ENCODE measurements at regions not wholly inside any gene's neighbourhood (a gene's known extent, or its start where the extent isn't known, plus 50 kb on each side); places are given as distances from the start of the nearest gene placed in this dataset.

DNA sequence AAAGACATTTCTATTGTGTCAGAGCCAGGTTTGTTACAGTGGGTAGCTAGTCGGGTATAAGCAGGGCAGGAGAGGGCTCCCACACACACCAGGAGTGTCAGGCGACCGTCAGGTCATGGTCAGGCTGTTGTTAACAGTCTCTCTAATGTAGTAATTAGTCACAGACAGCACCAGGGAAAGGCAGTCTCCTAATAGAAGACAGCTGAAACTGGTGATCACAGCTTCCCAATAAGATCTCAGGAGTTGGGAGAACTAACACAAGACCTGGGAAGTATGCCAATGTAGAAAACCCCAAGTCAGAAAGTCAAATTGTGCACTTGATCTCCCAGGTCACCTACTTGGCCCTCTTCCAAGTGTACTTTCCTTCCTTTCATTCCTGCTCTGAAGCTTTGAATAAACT is 53.0 kb upstream of the GPR6 start:
- DNase-seq (no peak), ATAC-seq (no peak)
- no peaks in the 10 kb centered on the region for H3K9me3 ChIP-seq
- no peaks in the 10 kb centered on the region for H3K36me3 ChIP-seq (ENCODE audit: low read depth)
- intact Hi-C loops (cut with DNase I, micrococcal nuclease) = no loop called here
- no peak overlapping the region for H3K4me3 ChIP-seq
- TF ChIP-seq, protein P1, sequence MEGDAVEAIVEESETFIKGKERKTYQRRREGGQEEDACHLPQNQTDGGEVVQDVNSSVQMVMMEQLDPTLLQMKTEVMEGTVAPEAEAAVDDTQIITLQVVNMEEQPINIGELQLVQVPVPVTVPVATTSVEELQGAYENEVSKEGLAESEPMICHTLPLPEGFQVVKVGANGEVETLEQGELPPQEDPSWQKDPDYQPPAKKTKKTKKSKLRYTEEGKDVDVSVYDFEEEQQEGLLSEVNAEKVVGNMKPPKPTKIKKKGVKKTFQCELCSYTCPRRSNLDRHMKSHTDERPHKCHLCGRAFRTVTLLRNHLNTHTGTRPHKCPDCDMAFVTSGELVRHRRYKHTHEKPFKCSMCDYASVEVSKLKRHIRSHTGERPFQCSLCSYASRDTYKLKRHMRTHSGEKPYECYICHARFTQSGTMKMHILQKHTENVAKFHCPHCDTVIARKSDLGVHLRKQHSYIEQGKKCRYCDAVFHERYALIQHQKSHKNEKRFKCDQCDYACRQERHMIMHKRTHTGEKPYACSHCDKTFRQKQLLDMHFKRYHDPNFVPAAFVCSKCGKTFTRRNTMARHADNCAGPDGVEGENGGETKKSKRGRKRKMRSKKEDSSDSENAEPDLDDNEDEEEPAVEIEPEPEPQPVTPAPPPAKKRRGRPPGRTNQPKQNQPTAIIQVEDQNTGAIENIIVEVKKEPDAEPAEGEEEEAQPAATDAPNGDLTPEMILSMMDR (IDR thresholded peaks at IDR 0.05) = no peak
- no peaks in the 10 kb centered on the region for H3K4me1 ChIP-seq (ENCODE audit: low read depth)

DNA sequence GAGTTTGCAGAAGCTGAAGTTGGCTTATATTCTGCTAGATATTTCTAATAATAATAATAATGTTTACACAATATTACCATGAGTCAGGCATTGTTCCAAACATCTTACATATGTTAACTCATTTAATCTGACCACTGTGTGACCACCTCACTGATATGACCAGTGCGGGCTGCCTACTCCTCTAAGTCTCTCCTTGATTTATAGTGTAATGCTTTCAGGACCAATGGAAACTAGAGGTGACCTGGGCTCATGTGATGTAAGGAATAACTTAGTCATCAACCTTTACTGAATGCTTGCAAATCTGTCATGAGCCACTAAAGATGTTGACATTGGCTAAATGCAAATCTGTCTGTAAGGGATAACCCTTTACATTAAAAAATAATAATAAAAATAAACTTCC is 51.1 kb upstream of the GPR6 start:
- intact Hi-C loops (cut with DNase I, micrococcal nuclease) = no loop called here
- no peak for ATAC-seq
- Histone ChIP-seq H3K36me3 (ENCODE audit: low read depth) (no peaks in the 10 kb centered on the region), H3K4me3 (no peak overlapping the region), H3K9me3 (no peaks in the 10 kb centered on the region), H3K4me1 (ENCODE audit: low read depth) (no peaks in the 10 kb centered on the region)
- no peak for DNase-seq
- TF ChIP-seq, protein P1 (IDR thresholded peaks at IDR 0.05) = no peak

All from mucosa of descending colon (tissue), 3 donors.